CD4-positive, alpha-beta T cell treated with Interleukin-10 for 1 hour (primary cell): ENCODE measurements at regions not wholly inside any gene's neighbourhood (a gene's known extent, or its start where the extent isn't known, plus 50 kb on each side); places are given as distances from the start of the nearest gene placed in this dataset.
A peak's percentile ranks its signal among the peaks of the same experiment; 100 is the strongest.
"Not testable (repeated sequence)": the region's sequence is repeated elsewhere in the genome, so short reads cannot be mapped to it uniquely, and the experiment has no call there.

Experiments
- DNase-seq: peaks from one replicate; pipeline ENCODE4 v3.0.0-alpha.2; 2020

GRCh38 chr14:101616202-101616601 lies 54.9 kb downstream of the DIO3 start:
- DNase-seq: no peak

- no peak for DNase-seq
Observed at GRCh38 chr14:101619484-101619883, 58.2 kb downstream of the DIO3 start.

GRCh38 chr14:101620031-101620788 lies 58.9 kb downstream of the DIO3 start:
- DNase-seq: no peak

- DNase-seq: no peak
Observed at GRCh38 chr14:101620821-101621785, 59.8 kb downstream of the DIO3 start.

- DNase-seq: no peak
Observed at GRCh38 chr14:101622251-101623076, 61.2 kb downstream of the DIO3 start.

- no peak for DNase-seq
Observed at GRCh38 chr14:101623077-101623372, 61.7 kb downstream of the DIO3 start.

GRCh38 chr14:101623685-101624444 lies 62.6 kb downstream of the DIO3 start:
- no peak for DNase-seq

GRCh38 chr14:101624536-101624935 lies 63.2 kb downstream of the DIO3 start:
- no peak for DNase-seq

- no peak for DNase-seq
Observed at GRCh38 chr14:101625336-101626097, 64.2 kb downstream of the DIO3 start.

GRCh38 chr14:101626331-101626730 lies 65.0 kb downstream of the DIO3 start:
- no peak for DNase-seq

- no peak for DNase-seq
Observed at GRCh38 chr14:101627915-101628262, 66.6 kb downstream of the DIO3 start.

GRCh38 chr14:101628471-101628966 lies 67.2 kb downstream of the DIO3 start:
- peak; percentile 71 for DNase-seq

- DNase-seq: no peak
Observed at GRCh38 chr14:101628975-101629374, 67.7 kb downstream of the DIO3 start.

- DNase-seq: no peak
Observed at GRCh38 chr14:101630056-101630965, 69.0 kb downstream of the DIO3 start.

GRCh38 chr14:101631199-101631598 lies 69.9 kb downstream of the DIO3 start:
- no peak for DNase-seq

GRCh38 chr14:101631970-101632369 lies 70.7 kb downstream of the DIO3 start:
- not testable (repeated sequence) for DNase-seq

GRCh38 chr14:101632520-101632919 lies 71.2 kb downstream of the DIO3 start:
- DNase-seq: no peak

GRCh38 chr14:101633276-101633675 lies 72.0 kb downstream of the DIO3 start:
- no peak for DNase-seq

GRCh38 chr14:101634202-101634849 lies 73.0 kb downstream of the DIO3 start:
- DNase-seq: no peak
